ENCODE measurements at regions not wholly inside any gene's neighbourhood (a gene's known extent, or its start where the extent isn't known, plus 50 kb on each side); places are given as distances from the start of the nearest gene placed in this dataset.

GRCh38 chr1:115412733-115413132, 74.7 kb upstream of the NGF start:
- Histone ChIP-seq H3K27me3 (ENCODE audit: insufficient read depth) (no peaks in the 10 kb centered on the region), H3K4me2 (no peak overlapping the region), H3K79me2 (ENCODE audit: insufficient read depth) (no peaks in the 10 kb centered on the region), H3K4me1 (ENCODE audit: control insufficient read depth in 1 of 2, insufficient read depth in 2 of 2, low read depth in 1 of 2, low read length in 1 of 2) (no peaks in the 10 kb centered on the region), H2AFZ (ENCODE audit: low read depth) (no peak overlapping the region), H4K20me1 (ENCODE audit: insufficient read depth) (no peaks in the 10 kb centered on the region), H3K36me3 (replicated peaks in 1 of 2; ENCODE audit: control insufficient read depth in 1 of 2, insufficient read depth in 2 of 2, low read length in 1 of 2) (no peaks in the 10 kb centered on the region), H3K4me3 (ENCODE audit: low read depth in 2 of 2, low read length in 1 of 2) (no peak overlapping the region), H3F3A (replicated peaks; ENCODE audit: insufficient read depth) (no peaks in the 10 kb centered on the region), H3K9me3 (0 out of 2 replicates have a peak, but pooled peaks cover 3% of the 10 kb centered on the region), H3K9me2 (no peaks in the 10 kb centered on the region), H3K9ac (no peak overlapping the region), H3K27ac (ENCODE audit: low read depth in 2 of 2, low read length in 1 of 2) (no peak overlapping the region)
- no peak for DNase-seq
- ChIA-PET CTCF (no interaction called here), POLR2A (no interaction called here)
- TF ChIP-seq POLR2AphosphoS5 (IDR thresholded peaks at IDR 0.05; ENCODE audit: low read depth, low read length) (no peak), CTCF (IDR thresholded peaks at IDR 0.05) (no peak), JUND (IDR thresholded peaks at IDR 0.05) (no peak), USF1 (IDR thresholded peaks at IDR 0.05; ENCODE audit: borderline replicate concordance, low read depth) (no peak)
- WGBS (ENCODE audit: low lambda C conversion rate), result 96% methylated on average over 1 of the region's 1 CpG

- Histone ChIP-seq H3F3A (replicated peaks; ENCODE audit: insufficient read depth) (no peaks in the 10 kb centered on the region), H2AFZ (ENCODE audit: low read depth) (no peak overlapping the region), H3K27ac (ENCODE audit: low read depth in 2 of 2, low read length in 1 of 2) (no peak overlapping the region), H3K4me2 (no peak overlapping the region), H3K79me2 (ENCODE audit: insufficient read depth) (no peaks in the 10 kb centered on the region), H3K9ac (no peak overlapping the region), H3K9me3 (no peaks in the 10 kb centered on the region), H3K4me1 (ENCODE audit: control insufficient read depth in 1 of 2, insufficient read depth in 2 of 2, low read depth in 1 of 2, low read length in 1 of 2) (no peaks in the 10 kb centered on the region), H3K4me3 (ENCODE audit: low read depth in 2 of 2, low read length in 1 of 2) (no peak overlapping the region), H3K36me3 (replicated peaks in 1 of 2; ENCODE audit: control insufficient read depth in 1 of 2, insufficient read depth in 2 of 2, low read length in 1 of 2) (no peaks in the 10 kb centered on the region), H3K9me2 (no peaks in the 10 kb centered on the region), H4K20me1 (ENCODE audit: insufficient read depth) (no peaks in the 10 kb centered on the region), H3K27me3 (ENCODE audit: insufficient read depth) (no peaks in the 10 kb centered on the region)
- TF ChIP-seq RFX5 (IDR thresholded peaks at IDR 0.05; ENCODE audit: low read length), result no peak
- no peak for TF ChIP-seq REST (IDR thresholded peaks at IDR 0.05; ENCODE audit: low read depth, low read length)
- TF ChIP-seq YY1 (IDR thresholded peaks at IDR 0.05; ENCODE audit: low read depth), result no peak
- TF ChIP-seq TAF1 (IDR thresholded peaks at IDR 0.05; ENCODE audit: borderline replicate concordance, low read depth, low read length), result no peak
- TF ChIP-seq SMC3 (IDR thresholded peaks at IDR 0.05; ENCODE audit: low read depth, low read length), result no peak
- no peak for TF ChIP-seq MEF2A (IDR thresholded peaks at IDR 0.05; ENCODE audit: borderline replicate concordance, low read depth)
- TF ChIP-seq NRF1 (IDR thresholded peaks at IDR 0.05; ENCODE audit: low read depth, low read length), result no peak
- TF ChIP-seq FOSL2 (IDR thresholded peaks at IDR 0.05; ENCODE audit: borderline replicate concordance, low read depth), result no peak
- TF ChIP-seq EP300 (IDR thresholded peaks at IDR 0.05; ENCODE audit: borderline replicate concordance in 1 of 2, low read depth in 1 of 2, low read length in 1 of 2), result no peak
- no peak for TF ChIP-seq MXI1 (IDR thresholded peaks at IDR 0.05; ENCODE audit: low read depth, low read length)
- no peak for TF ChIP-seq ZBTB33 (IDR thresholded peaks at IDR 0.05; ENCODE audit: borderline replicate concordance, low read depth)
- TF ChIP-seq FOXM1 (IDR thresholded peaks at IDR 0.05; ENCODE audit: low read depth), result no peak
- TF ChIP-seq RAD21 (IDR thresholded peaks at IDR 0.05; ENCODE audit: low read length), result no peak
- no peak for TF ChIP-seq FOXJ3 (CRISPR knock-in tag; IDR thresholded peaks at IDR 0.05)
- no peak for TF ChIP-seq RXRA (IDR thresholded peaks at IDR 0.05; ENCODE audit: borderline replicate concordance, low read depth)
- POLR2A ChIA-PET, result no interaction called here
- DNase-seq, result no peak
- CTCF ChIA-PET, result no interaction called here
Measured at GRCh38 chr1:115412286-115412685, 74.2 kb upstream of the NGF start.
